Mesenchymal stem cell (in vitro differentiated cells and primary cell): ENCODE measurements at regions not wholly inside any gene's neighbourhood (a gene's known extent, or its start where the extent isn't known, plus 50 kb on each side); places are given as distances from the start of the nearest gene placed in this dataset.
"Not testable (repeated sequence)": the region's sequence is repeated elsewhere in the genome, so short reads cannot be mapped to it uniquely, and the experiment has no call there.

Source experiments
- DNase-seq: peaks from one replicate; pipeline ENCODE4 v3.0.0-alpha.2; 2013
- H2AFZ ChIP-seq: one replicate; pipeline ENCODE4 v1.6.1; 2013; ENCODE audit warnings: low read depth, mild to moderate bottlenecking, control low read depth, inconsistent platforms, low read length, moderate library complexity
- H2AK5ac ChIP-seq: 2 replicates; pipeline ENCODE4 v1.6.1; 2013; ENCODE audit warnings: low read length, moderate library complexity, mild to moderate bottlenecking, inconsistent platforms; ENCODE audit not compliant: severe bottlenecking
- H2BK120ac ChIP-seq: one replicate; pipeline ENCODE4 v1.6.1; 2013; ENCODE audit warnings: low read depth, mild to moderate bottlenecking, inconsistent platforms, low read length, moderate library complexity
- H2BK12ac ChIP-seq, 2 experiments: one replicate each; pipeline ENCODE4 v1.6.1; 2013; ENCODE audit warnings: inconsistent platforms in 2 of 2, low read length in 2 of 2, mild to moderate bottlenecking in 2 of 2, moderate library complexity in 2 of 2, control low read depth in 1 of 2
- H2BK15ac ChIP-seq: one replicate; pipeline ENCODE4 v1.6.1; 2013; ENCODE audit warnings: mild to moderate bottlenecking, low read depth, inconsistent platforms; ENCODE audit not compliant: poor library complexity, severe bottlenecking
- H2BK5ac ChIP-seq: 2 replicates; pipeline ENCODE4 v1.6.1; 2013; ENCODE audit warnings: low read depth, mild to moderate bottlenecking, low read length, control low read depth, inconsistent platforms; ENCODE audit not compliant: poor library complexity, severe bottlenecking
- H3K14ac ChIP-seq, 2 experiments: one replicate each; pipeline ENCODE4 v1.6.1; 2013; ENCODE audit warnings: inconsistent platforms in 2 of 2, low read length in 2 of 2, control low read depth in 1 of 2, mild to moderate bottlenecking in 1 of 2, moderate library complexity in 1 of 2
- H3K18ac ChIP-seq, 2 experiments: one replicate each; pipeline ENCODE4 v1.6.1; 2013; ENCODE audit warnings: inconsistent platforms in 2 of 2, low read length in 2 of 2, control low read depth in 1 of 2, low read depth in 1 of 2, mild to moderate bottlenecking in 1 of 2
- H3K23ac ChIP-seq, 2 experiments: one replicate each; pipeline ENCODE4 v1.6.1; 2013; ENCODE audit warnings: inconsistent platforms in 2 of 2, low read length in 2 of 2, mild to moderate bottlenecking in 2 of 2, moderate library complexity in 2 of 2, control low read depth in 1 of 2
- H3K27ac ChIP-seq: 2 replicates; pipeline ENCODE4 v1.5.1; 2013; ENCODE audit warnings: mild to moderate bottlenecking, moderate library complexity, low read length, control low read depth, inconsistent platforms; ENCODE audit not compliant: poor library complexity, severe bottlenecking
- H3K27me3 ChIP-seq, 2 experiments: 2 replicates each; pipeline versions ENCODE4 v1.6.1 to v1.7.0; 2013; ENCODE audit warnings: low read length in 2 of 2, mild to moderate bottlenecking in 2 of 2, moderate library complexity in 2 of 2, control low read depth in 1 of 2, inconsistent platforms in 1 of 2; ENCODE audit not compliant: control insufficient read depth in 1 of 2, insufficient read depth in 1 of 2
- H3K36me3 ChIP-seq, 2 experiments: 2 replicates each; pipeline versions ENCODE4 v1.6.1 to v1.7.0; 2013; ENCODE audit warnings: low read length in 2 of 2, control low read depth in 1 of 2, inconsistent platforms in 1 of 2, low read depth in 1 of 2, mild to moderate bottlenecking in 1 of 2; ENCODE audit not compliant: insufficient read depth in 2 of 2, control insufficient read depth in 1 of 2
- H3K4ac ChIP-seq, 2 experiments: one replicate each; pipeline ENCODE4 v1.6.1; 2013; ENCODE audit warnings: inconsistent platforms in 2 of 2, low read length in 2 of 2, mild to moderate bottlenecking in 2 of 2, moderate library complexity in 2 of 2, control low read depth in 1 of 2, low read depth in 1 of 2
- H3K4me1 ChIP-seq: 2 replicates; pipeline ENCODE4 v1.6.1; 2013; ENCODE audit warnings: low read depth, low read length, control low read depth; ENCODE audit not compliant: control insufficient read depth, insufficient read depth
- H3K4me2 ChIP-seq: 2 replicates; pipeline ENCODE4 v1.6.1; 2013; ENCODE audit warnings: low read length, mild to moderate bottlenecking, inconsistent platforms; ENCODE audit not compliant: poor library complexity, severe bottlenecking
- H3K4me3 ChIP-seq, 2 experiments: 2 replicates each; pipeline versions ENCODE4 v1.5.1 to v1.7.0; 2013; ENCODE audit warnings: low read length in 2 of 2, mild to moderate bottlenecking in 2 of 2, control low read depth in 1 of 2, low read depth in 1 of 2; ENCODE audit not compliant: insufficient read depth in 1 of 2
- H3K79me1 ChIP-seq: replicated peaks from 2 replicates; pipeline ENCODE4 v1.6.1; 2013; ENCODE audit warnings: mild to moderate bottlenecking, control low read depth, low read length, inconsistent platforms; ENCODE audit not compliant: poor library complexity, severe bottlenecking
- H3K9ac ChIP-seq: 2 replicates; pipeline ENCODE4 v1.7.0; 2013; ENCODE audit warnings: mild to moderate bottlenecking, low read length, moderate library complexity
- H3K9me3 ChIP-seq: 2 replicates; pipeline ENCODE4 v1.7.0; 2013; ENCODE audit warnings: mild to moderate bottlenecking, low read length; ENCODE audit not compliant: control insufficient read depth
- H4K8ac ChIP-seq: one replicate; pipeline ENCODE4 v1.6.1; 2013; ENCODE audit warnings: inconsistent platforms, mild to moderate bottlenecking, low read length, moderate library complexity
- H4K91ac ChIP-seq: one replicate; pipeline ENCODE4 v1.6.1; 2013; ENCODE audit warnings: mild to moderate bottlenecking, low read length, inconsistent platforms
- WGBS: methylation state at CpG from one replicate; pipeline ENCODE4 v1.1.7; 2013; ENCODE audit warnings: mixed read lengths; 5-methylcytosine and 5-hydroxymethylcytosine counted together

GRCh38 chr10:125593644-125594043 lies 89.3 kb downstream of the TEX36 start:
- Histone ChIP-seq H2BK5ac (no peak overlapping the region), H3K4me1 (no peaks in the 10 kb centered on the region), H3K4ac (no peak overlapping the region), H3K4me2 (no peak overlapping the region), H3K79me1 (no peaks in the 10 kb centered on the region), H2AK5ac (no peak overlapping the region), H3K9me3 (peaks cover 26% of the 10 kb centered on the region), H3K9ac (no peak overlapping the region), H2AFZ (no peak overlapping the region), H4K91ac (no peak overlapping the region), H3K18ac (no peak overlapping the region), H2BK12ac (no peak overlapping the region), H4K8ac (no peak overlapping the region), H2BK15ac (no peak overlapping the region), H2BK120ac (no peak overlapping the region), H3K23ac (no peak overlapping the region), H3K4me3 (no peak overlapping the region), H3K27ac (no peak overlapping the region), H3K14ac (no peak overlapping the region), H3K27me3 (no peaks in the 10 kb centered on the region), H3K36me3 (no peaks in the 10 kb centered on the region)
- DNase-seq, result no peak
- WGBS, result 66% methylated on average over 4 of the region's 5 CpGs

GRCh38 chr10:125592897-125593296 lies 90.1 kb downstream of the TEX36 start:
- no peak for DNase-seq
- no peak overlapping the region for H2BK12ac ChIP-seq
- no peaks in the 10 kb centered on the region for H3K36me3 ChIP-seq
- no peak overlapping the region for H3K9ac ChIP-seq
- no peak overlapping the region for H3K14ac ChIP-seq
- H3K27me3 ChIP-seq, result no peaks in the 10 kb centered on the region
- H2AK5ac ChIP-seq, result no peak overlapping the region
- H3K23ac ChIP-seq, result no peak overlapping the region
- H3K4me2 ChIP-seq, result no peak overlapping the region
- peaks cover 25% of the 10 kb centered on the region for H3K9me3 ChIP-seq
- no peak overlapping the region for H2BK120ac ChIP-seq
- no peak overlapping the region for H2BK15ac ChIP-seq
- no peak overlapping the region for H3K18ac ChIP-seq
- no peak overlapping the region for H3K27ac ChIP-seq
- no peak overlapping the region for H2AFZ ChIP-seq
- no peak overlapping the region for H3K4ac ChIP-seq
- no peak overlapping the region for H4K8ac ChIP-seq
- no peaks in the 10 kb centered on the region for H3K79me1 ChIP-seq
- WGBS, result no CpG with 5 or more reads among the region's 2 CpGs
- H3K4me1 ChIP-seq, result no peaks in the 10 kb centered on the region
- no peak overlapping the region for H2BK5ac ChIP-seq
- no peak overlapping the region for H3K4me3 ChIP-seq
- H4K91ac ChIP-seq, result no peak overlapping the region

- Histone ChIP-seq H3K14ac (no peak overlapping the region), H2BK5ac (no peak overlapping the region), H3K27me3 (no peaks in the 10 kb centered on the region), H3K23ac (no peak overlapping the region), H3K9me3 (peaks cover 16% of the 10 kb centered on the region), H2BK15ac (no peak overlapping the region), H4K8ac (no peak overlapping the region), H3K36me3 (no peaks in the 10 kb centered on the region), H2BK120ac (no peak overlapping the region), H3K27ac (no peak overlapping the region), H3K4ac (no peak overlapping the region), H3K4me3 (no peak overlapping the region), H3K79me1 (no peaks in the 10 kb centered on the region), H3K9ac (no peak overlapping the region), H2BK12ac (no peak overlapping the region), H2AFZ (no peak overlapping the region), H3K18ac (no peak overlapping the region), H4K91ac (no peak overlapping the region), H2AK5ac (no peak overlapping the region), H3K4me1 (no peaks in the 10 kb centered on the region), H3K4me2 (no peak overlapping the region)
- 77% methylated on average over 7 of the region's 7 CpGs for WGBS
- no peak for DNase-seq
These were observed 91.1 kb downstream of the TEX36 start for GRCh38 chr10:125591886-125592285.

GRCh38 chr10:125588738-125589137 lies 94.2 kb downstream of the TEX36 start:
- H3K27me3 ChIP-seq, DNase-seq, H2BK12ac ChIP-seq, H2AFZ ChIP-seq, H2BK5ac ChIP-seq, H3K18ac ChIP-seq, H3K14ac ChIP-seq, H4K8ac ChIP-seq, H3K4ac ChIP-seq, H2BK120ac ChIP-seq, H3K9me3 ChIP-seq, H2BK15ac ChIP-seq, H4K91ac ChIP-seq, H3K23ac ChIP-seq, H3K79me1 ChIP-seq, H3K4me1 ChIP-seq, H3K27ac ChIP-seq, H3K36me3 ChIP-seq, H3K4me3 ChIP-seq, H3K4me2 ChIP-seq, H2AK5ac ChIP-seq, H3K9ac ChIP-seq: not testable (repeated sequence)
- WGBS, result 70% methylated on average over 5 of the region's 8 CpGs
